Mesendoderm (in vitro differentiated cells): ENCODE measurements at regions not wholly inside any gene's neighbourhood (a gene's known extent, or its start where the extent isn't known, plus 50 kb on each side); places are given as distances from the start of the nearest gene placed in this dataset.

Experiments used
- DNase-seq: peaks from one replicate; pipeline ENCODE4 v3.0.0; 2013
- H2AK5ac ChIP-seq: 2 replicates; pipeline ENCODE4 v1.6.1; 2013; ENCODE audit warnings: low read length, inconsistent platforms
- H2BK120ac ChIP-seq: 2 replicates; pipeline ENCODE4 v1.6.1; 2013; ENCODE audit warnings: low read depth, mild to moderate bottlenecking, low read length, moderate library complexity, mixed read lengths
- H2BK15ac ChIP-seq: replicated peaks from 2 replicates; pipeline ENCODE4 v1.6.1; 2013; ENCODE audit warnings: low read depth, mild to moderate bottlenecking, moderate library complexity
- H2BK5ac ChIP-seq: 2 replicates; pipeline ENCODE4 v1.6.1; 2013; ENCODE audit warnings: low read length, inconsistent platforms
- H3K18ac ChIP-seq: 2 replicates; pipeline ENCODE4 v1.6.1; 2013; ENCODE audit warnings: mild to moderate bottlenecking, low read length, mixed read lengths
- H3K23ac ChIP-seq: one replicate; pipeline ENCODE4 v1.6.1; 2013; ENCODE audit warnings: low read length
- H3K27ac ChIP-seq: 2 replicates; pipeline ENCODE4 v1.5.1; 2013; ENCODE audit warnings: low read depth, mild to moderate bottlenecking, inconsistent platforms, low read length, moderate library complexity
- H3K27me3 ChIP-seq: 2 replicates; pipeline ENCODE4 v1.6.1; 2013; ENCODE audit warnings: low read length, control low read depth, mild to moderate bottlenecking, inconsistent platforms; ENCODE audit not compliant: insufficient read depth, poor library complexity
- H3K36me3 ChIP-seq: 2 replicates; pipeline ENCODE4 v1.6.1; 2013; ENCODE audit warnings: low read length, inconsistent platforms; ENCODE audit not compliant: control insufficient read depth, insufficient read depth
- H3K4ac ChIP-seq: one replicate; pipeline ENCODE4 v1.6.1; 2013; ENCODE audit warnings: low read depth, mild to moderate bottlenecking, low read length, moderate library complexity
- H3K4me1 ChIP-seq: 2 replicates; pipeline ENCODE4 v1.6.1; 2013; ENCODE audit warnings: low read depth, low read length, inconsistent platforms; ENCODE audit not compliant: control insufficient read depth
- H3K4me2 ChIP-seq: 2 replicates; pipeline ENCODE4 v1.6.1; 2013; ENCODE audit warnings: low read length
- H3K4me3 ChIP-seq: 2 replicates; pipeline ENCODE4 v1.5.1; 2013; ENCODE audit warnings: mild to moderate bottlenecking, low read length
- H3K56ac ChIP-seq: one replicate; pipeline ENCODE4 v1.6.1; 2013; ENCODE audit warnings: low read length
- H3K79me1 ChIP-seq: 2 replicates; pipeline ENCODE4 v1.6.1; 2013; ENCODE audit warnings: low read length, inconsistent platforms
- H3K79me2 ChIP-seq: 2 replicates; pipeline ENCODE4 v1.6.1; 2013; ENCODE audit warnings: mild to moderate bottlenecking, low read length; ENCODE audit not compliant: control insufficient read depth, insufficient read depth
- H3K9ac ChIP-seq: 2 replicates; pipeline ENCODE4 v1.6.1; 2013; ENCODE audit warnings: low read length, inconsistent platforms
- H4K5ac ChIP-seq: one replicate; pipeline ENCODE4 v1.6.1; 2013; ENCODE audit warnings: low read length
- H4K8ac ChIP-seq: one replicate; pipeline ENCODE4 v1.6.1; 2013; ENCODE audit warnings: low read depth, mild to moderate bottlenecking, control low read depth, low read length, moderate library complexity
- WGBS: extraction: QIAGEN DNeasy Blood & Tissue Kit; methylation state at CpG from one replicate; pipeline ENCODE4 v1.1.7; 2013; ENCODE audit warnings: low lambda C conversion rate, missing lambda C conversion rate; ENCODE audit not compliant: insufficient coverage; ENCODE audit errors: extremely low coverage; 5-methylcytosine and 5-hydroxymethylcytosine counted together

DNA sequence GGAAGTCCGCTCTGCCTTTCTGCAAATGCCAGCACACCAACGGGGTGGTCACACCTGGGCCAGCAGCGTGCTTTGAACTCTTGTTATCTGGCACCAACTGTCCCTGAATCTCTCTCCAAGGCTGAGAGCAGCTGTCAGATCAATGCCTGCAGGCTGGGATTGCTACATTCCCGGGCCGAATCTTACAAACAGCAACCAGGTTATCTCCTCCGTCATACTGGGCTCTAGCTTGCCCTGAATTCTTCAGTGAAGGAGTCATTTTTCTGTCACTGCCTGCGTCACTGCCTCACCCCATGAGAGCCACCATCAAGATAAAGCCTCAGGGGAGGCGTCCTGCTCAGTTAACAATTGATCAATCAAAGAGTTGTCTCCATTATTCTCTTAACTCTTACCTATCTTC lies 329.4 kb upstream of the PPARGC1A start:
- H3K79me1 ChIP-seq: no peaks in the 10 kb centered on the region
- H3K4me2 ChIP-seq: no peak overlapping the region
- no peak overlapping the region for H2AK5ac ChIP-seq
- H3K27me3 ChIP-seq: no peaks in the 10 kb centered on the region
- DNase-seq: peak; percentile 95
- H3K9ac ChIP-seq: no peak overlapping the region
- H3K18ac ChIP-seq: no peak overlapping the region
- H3K27ac ChIP-seq: no peak overlapping the region
- H4K8ac ChIP-seq: no peak overlapping the region
- no peaks in the 10 kb centered on the region for H3K79me2 ChIP-seq
- peaks cover 2% of the 10 kb centered on the region for H3K4me1 ChIP-seq
- H4K5ac ChIP-seq: no peak overlapping the region
- no CpG with 5 or more reads among the region's 8 CpGs for WGBS
- no peaks in the 10 kb centered on the region for H3K36me3 ChIP-seq
- no peak overlapping the region for H3K4me3 ChIP-seq
- no peak overlapping the region for H3K4ac ChIP-seq
- no peak overlapping the region for H3K23ac ChIP-seq
- H2BK5ac ChIP-seq: no peak overlapping the region
- no peak overlapping the region for H3K56ac ChIP-seq
- no peak overlapping the region for H2BK120ac ChIP-seq
- H2BK15ac ChIP-seq: no peak overlapping the region

DNA sequence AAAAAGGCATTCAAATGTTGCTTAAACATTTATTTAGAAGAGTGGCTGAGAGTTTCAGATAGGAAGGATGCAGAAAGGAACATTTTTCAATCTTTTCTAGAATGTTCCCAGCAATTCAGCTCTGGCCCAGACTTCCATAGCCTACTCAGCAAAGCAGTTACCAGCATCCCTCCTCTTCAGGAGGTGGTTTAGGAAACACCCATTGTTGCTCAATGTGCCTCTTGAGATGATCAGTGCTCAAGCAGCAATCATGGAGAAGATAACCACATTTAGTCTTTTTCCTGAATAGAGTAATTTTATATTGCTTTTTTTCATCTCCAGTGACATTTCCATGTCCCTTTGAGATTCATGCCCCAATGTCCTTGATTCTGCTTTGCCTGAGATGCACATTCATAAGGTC lies 328.7 kb upstream of the PPARGC1A start:
- H2BK15ac ChIP-seq: no peak overlapping the region
- peaks cover 2% of the 10 kb centered on the region for H3K4me1 ChIP-seq
- no peak overlapping the region for H3K4ac ChIP-seq
- no peak overlapping the region for H3K4me2 ChIP-seq
- no peak for DNase-seq
- no peak overlapping the region for H3K4me3 ChIP-seq
- H4K5ac ChIP-seq: no peak overlapping the region
- no peak overlapping the region for H3K27ac ChIP-seq
- no peaks in the 10 kb centered on the region for H3K79me2 ChIP-seq
- H2BK120ac ChIP-seq: no peak overlapping the region
- H4K8ac ChIP-seq: no peak overlapping the region
- H3K18ac ChIP-seq: no peak overlapping the region
- H3K23ac ChIP-seq: no peak overlapping the region
- H3K79me1 ChIP-seq: no peaks in the 10 kb centered on the region
- H2AK5ac ChIP-seq: no peak overlapping the region
- no peak overlapping the region for H3K9ac ChIP-seq
- no peak overlapping the region for H3K56ac ChIP-seq
- H3K27me3 ChIP-seq: no peaks in the 10 kb centered on the region
- no peak overlapping the region for H2BK5ac ChIP-seq
- no peaks in the 10 kb centered on the region for H3K36me3 ChIP-seq

GRCh38 chr4:24214796-24215195 lies 324.9 kb upstream of the PPARGC1A start:
- no peak overlapping the region for H2BK120ac ChIP-seq
- no peak overlapping the region for H2BK15ac ChIP-seq
- H3K79me1 ChIP-seq: no peaks in the 10 kb centered on the region
- no peak overlapping the region for H3K23ac ChIP-seq
- no peaks in the 10 kb centered on the region for H3K27me3 ChIP-seq
- no peak for DNase-seq
- no peak overlapping the region for H3K4me2 ChIP-seq
- no peak overlapping the region for H4K5ac ChIP-seq
- H3K9ac ChIP-seq: no peak overlapping the region
- H3K36me3 ChIP-seq: no peaks in the 10 kb centered on the region
- no peak overlapping the region for H3K27ac ChIP-seq
- H3K18ac ChIP-seq: no peak overlapping the region
- H2BK5ac ChIP-seq: no peak overlapping the region
- H3K56ac ChIP-seq: no peak overlapping the region
- H3K4me3 ChIP-seq: no peak overlapping the region
- H3K4me1 ChIP-seq: peaks cover 2% of the 10 kb centered on the region
- H4K8ac ChIP-seq: no peak overlapping the region
- no peaks in the 10 kb centered on the region for H3K79me2 ChIP-seq
- no peak overlapping the region for H2AK5ac ChIP-seq
- no peak overlapping the region for H3K4ac ChIP-seq
- WGBS: no CpG with 5 or more reads among the region's 3 CpGs

DNA sequence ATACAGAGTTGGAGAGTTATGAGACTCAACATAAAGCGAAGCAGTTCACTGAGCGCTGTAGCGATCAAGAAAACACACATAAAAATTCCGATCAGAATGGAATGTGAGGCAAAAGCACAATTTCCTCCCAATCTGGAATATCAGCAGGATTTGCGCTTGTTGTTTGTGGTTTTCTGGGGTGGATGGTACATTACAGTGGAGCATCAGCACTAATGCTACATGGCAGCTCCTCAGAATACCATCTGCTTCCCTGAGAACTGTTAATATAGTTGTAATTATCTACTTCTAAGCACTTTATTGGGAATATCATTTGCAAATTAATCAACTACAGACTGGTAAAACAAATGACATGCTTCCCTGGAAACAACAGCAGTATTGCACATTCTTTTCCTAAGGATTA lies 324.1 kb upstream of the PPARGC1A start:
- no peak overlapping the region for H3K4me3 ChIP-seq
- H3K79me2 ChIP-seq: no peaks in the 10 kb centered on the region
- whole genome bisulfite sequencing: no CpG with 5 or more reads among the region's 5 CpGs
- H3K9ac ChIP-seq: no peak overlapping the region
- no peaks in the 10 kb centered on the region for H3K36me3 ChIP-seq
- no peak overlapping the region for H2BK15ac ChIP-seq
- no peak overlapping the region for H2BK5ac ChIP-seq
- no peak overlapping the region for H4K5ac ChIP-seq
- H2AK5ac ChIP-seq: no peak overlapping the region
- H2BK120ac ChIP-seq: no peak overlapping the region
- H4K8ac ChIP-seq: no peak overlapping the region
- no peaks in the 10 kb centered on the region for H3K79me1 ChIP-seq
- no peak overlapping the region for H3K4ac ChIP-seq
- no peak overlapping the region for H3K23ac ChIP-seq
- no peak overlapping the region for H3K56ac ChIP-seq
- no peak for DNase-seq
- H3K27ac ChIP-seq: no peak overlapping the region
- no peak overlapping the region for H3K4me2 ChIP-seq
- H3K18ac ChIP-seq: no peak overlapping the region
- no peaks in the 10 kb centered on the region for H3K4me1 ChIP-seq
- H3K27me3 ChIP-seq: no peaks in the 10 kb centered on the region

GRCh38 chr4:24212642-24213041 lies 322.8 kb upstream of the PPARGC1A start:
- Histone ChIP-seq H3K79me2 (no peaks in the 10 kb centered on the region), H3K4me1 (no peaks in the 10 kb centered on the region), H3K4ac (no peak overlapping the region), H3K4me3 (no peak overlapping the region), H2AK5ac (no peak overlapping the region), H4K8ac (no peak overlapping the region), H2BK120ac (no peak overlapping the region), H3K27me3 (no peaks in the 10 kb centered on the region), H2BK5ac (no peak overlapping the region), H3K4me2 (no peak overlapping the region), H3K36me3 (no peaks in the 10 kb centered on the region), H3K27ac (no peak overlapping the region), H3K23ac (no peak overlapping the region), H3K18ac (no peak overlapping the region), H2BK15ac (no peak overlapping the region), H3K56ac (no peak overlapping the region), H3K9ac (no peak overlapping the region), H3K79me1 (no peaks in the 10 kb centered on the region), H4K5ac (no peak overlapping the region)
- no CpG with 5 or more reads among the region's 4 CpGs for WGBS
- peak; percentile 68 for DNase-seq

- Histone ChIP-seq H3K23ac (no peak overlapping the region), H3K4me1 (no peaks in the 10 kb centered on the region), H4K8ac (no peak overlapping the region), H3K56ac (no peak overlapping the region), H3K27ac (no peak overlapping the region), H3K4ac (no peak overlapping the region), H3K4me3 (no peak overlapping the region), H3K9ac (no peak overlapping the region), H2BK15ac (no peak overlapping the region), H4K5ac (no peak overlapping the region), H3K4me2 (no peak overlapping the region), H2AK5ac (no peak overlapping the region), H2BK5ac (no peak overlapping the region), H3K79me2 (no peaks in the 10 kb centered on the region), H3K79me1 (no peaks in the 10 kb centered on the region), H3K27me3 (no peaks in the 10 kb centered on the region), H3K18ac (no peak overlapping the region), H3K36me3 (no peaks in the 10 kb centered on the region), H2BK120ac (no peak overlapping the region)
- WGBS: 100% methylated on average over 3 of the region's 10 CpGs
- DNase-seq: peak; percentile 18
Observed at GRCh38 chr4:24211856-24212255, 322.0 kb upstream of the PPARGC1A start.
